ENCODE measurements at regions not wholly inside any gene's neighbourhood (a gene's known extent, or its start where the extent isn't known, plus 50 kb on each side); places are given as distances from the start of the nearest gene placed in this dataset.

DNA sequence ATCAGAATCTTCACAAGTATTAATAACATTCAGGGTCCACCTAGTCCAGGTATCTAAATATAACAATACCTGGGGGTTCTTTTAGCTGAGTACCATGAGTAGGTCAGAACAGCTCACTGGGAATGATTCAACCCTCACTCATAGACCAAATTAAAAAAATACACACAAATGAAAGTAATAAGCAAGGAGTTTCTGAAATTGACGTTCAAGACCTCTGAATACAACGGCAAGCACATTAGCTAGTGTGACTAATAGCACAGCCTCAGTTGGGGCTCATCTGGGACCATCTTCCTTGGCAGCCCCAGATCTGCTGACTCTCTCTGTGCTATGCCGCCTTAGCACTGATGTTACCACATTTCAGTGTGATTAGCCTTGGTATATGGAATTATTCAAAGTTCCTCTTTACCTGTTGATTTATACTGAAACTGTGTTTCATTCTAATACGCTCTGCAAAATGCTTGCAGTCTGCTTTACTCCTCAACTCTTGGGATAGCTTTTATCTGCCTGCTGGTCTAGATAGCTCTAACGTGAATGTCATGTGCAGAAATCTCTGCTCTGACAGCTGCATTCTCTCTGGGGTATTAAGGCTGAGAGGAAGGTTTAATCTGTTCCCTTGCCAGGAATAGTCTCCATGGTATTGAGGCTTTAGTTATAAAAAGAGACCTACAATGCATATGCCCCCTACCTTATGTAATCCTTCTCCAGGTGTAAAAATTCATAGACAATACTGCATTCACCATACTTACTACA, 153.3 kb downstream of the METTL4 start:
- DNase-seq (ENCODE audit: low read depth) = no peak

DNA sequence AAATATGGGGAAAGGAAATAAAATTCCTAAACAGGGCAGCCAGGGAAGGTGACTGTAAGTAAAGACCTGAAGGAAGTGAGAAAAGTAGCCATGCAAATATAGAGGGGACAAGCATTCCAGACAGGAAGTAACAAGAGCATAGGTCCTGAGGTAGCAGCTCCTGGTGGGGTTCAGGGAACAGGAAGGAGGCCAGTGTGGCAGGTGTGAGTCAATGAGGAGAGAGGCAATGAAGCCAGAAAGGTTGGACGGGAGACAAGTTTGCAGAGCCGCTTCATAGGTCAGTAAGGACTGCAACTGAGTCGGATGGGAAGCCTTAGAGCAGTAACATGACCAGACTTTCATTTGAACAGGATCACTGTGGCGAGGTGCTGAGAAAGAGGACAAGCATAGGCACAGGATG, 150.9 kb downstream of the METTL4 start:
- DNase-seq (ENCODE audit: low read depth) = no peak

DNA sequence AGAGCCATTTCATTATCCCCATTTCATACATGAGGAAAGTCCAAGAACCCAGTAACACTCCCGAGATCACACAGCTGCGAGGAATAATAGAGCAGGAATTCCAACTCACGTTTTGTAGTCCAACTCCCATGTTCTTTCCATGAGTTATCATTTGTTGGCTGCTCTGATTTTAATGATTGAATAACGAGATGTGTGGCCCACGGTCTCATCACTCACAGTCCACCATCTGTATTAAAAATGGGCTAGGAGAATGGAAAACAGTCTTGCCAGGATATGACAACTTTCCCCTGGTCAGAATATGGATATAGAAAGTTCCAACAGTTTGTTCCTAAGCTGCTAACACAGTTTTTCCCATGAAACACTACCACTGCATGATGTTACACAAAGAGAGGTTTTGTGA, 147.5 kb downstream of the METTL4 start:
- DNase-seq (ENCODE audit: low read depth) = peak; percentile 85

DNA sequence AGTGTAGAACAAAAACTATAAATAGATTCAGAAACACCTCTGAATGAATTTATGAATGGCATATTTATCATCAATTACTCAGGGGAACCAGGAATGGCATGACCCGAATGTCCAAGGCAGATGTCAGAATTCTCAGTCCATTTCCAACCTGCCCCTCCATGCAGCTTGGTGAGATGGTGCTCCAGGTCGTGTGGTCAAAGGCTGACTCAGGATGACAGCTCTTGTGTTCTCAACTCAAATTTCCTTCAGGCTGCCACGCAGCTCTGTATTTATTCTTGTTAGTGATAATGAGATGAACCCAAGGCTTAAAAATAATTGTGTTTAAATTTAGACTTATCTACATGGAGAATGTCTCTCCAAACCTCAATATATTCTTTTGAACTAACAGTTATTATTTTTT, 146.9 kb downstream of the METTL4 start:
- DNase-seq (ENCODE audit: low read depth) = no peak

DNA sequence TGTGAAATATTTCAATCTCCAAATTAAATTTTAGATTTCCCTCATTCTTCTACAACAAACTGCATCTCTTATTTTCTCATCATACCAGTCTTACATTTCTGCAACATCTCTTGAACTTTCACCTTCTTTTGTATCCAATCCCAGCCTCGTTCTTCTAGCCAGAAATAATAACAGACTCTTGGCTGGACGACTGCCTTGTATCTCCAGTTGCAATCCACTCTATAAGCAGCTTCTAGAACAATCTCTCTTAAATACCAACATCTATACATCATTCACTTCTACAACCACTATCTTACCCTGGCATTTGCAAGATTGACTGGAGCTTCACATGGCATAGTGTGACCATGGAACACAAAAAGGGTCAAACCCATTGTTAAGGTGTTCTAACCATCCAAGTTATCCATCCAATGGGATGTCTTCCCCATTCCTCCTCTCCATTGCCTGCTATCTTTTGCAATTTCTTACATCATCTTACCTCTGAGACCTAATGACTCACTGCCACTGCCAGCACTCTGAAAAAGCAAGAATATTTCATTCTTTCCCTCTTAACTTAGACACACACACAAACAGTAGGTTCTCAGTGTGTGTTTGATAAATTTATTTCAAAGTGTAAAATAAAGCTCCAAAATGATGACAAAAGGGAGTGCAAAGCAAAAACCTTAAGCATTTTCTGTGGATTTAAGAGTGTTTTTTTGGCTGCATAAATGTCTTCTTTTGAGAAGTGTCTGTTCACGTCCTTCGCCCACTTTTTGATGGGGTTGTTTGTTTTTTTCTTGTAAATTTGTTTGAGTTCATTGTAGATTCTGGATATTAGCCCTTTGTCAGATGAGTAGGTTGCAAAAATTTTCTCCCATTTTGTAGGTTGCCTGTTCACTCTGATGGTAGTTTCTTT, 145.6 kb downstream of the METTL4 start:
- no peak for DNase-seq (ENCODE audit: low read depth)

DNA sequence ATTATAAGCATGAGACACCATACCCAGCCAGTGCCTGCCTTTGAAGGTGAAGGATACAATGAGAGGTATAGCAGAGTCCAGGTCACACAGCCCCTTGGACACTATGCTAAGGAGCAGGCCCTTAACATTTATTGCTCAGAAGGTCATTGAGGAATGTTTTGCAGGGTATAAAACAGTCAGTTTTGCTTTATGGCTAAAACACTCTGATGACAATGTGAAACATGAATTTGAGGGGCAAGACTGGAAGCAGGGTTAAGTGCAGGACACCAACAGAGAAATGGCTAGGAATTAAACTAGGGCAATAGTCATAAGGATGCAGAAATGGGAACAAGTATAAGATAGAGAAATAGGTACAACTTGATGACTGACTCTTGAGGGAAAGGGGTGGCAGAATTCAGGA, 141.1 kb downstream of the METTL4 start:
- DNase-seq (ENCODE audit: low read depth) = no peak

DNA sequence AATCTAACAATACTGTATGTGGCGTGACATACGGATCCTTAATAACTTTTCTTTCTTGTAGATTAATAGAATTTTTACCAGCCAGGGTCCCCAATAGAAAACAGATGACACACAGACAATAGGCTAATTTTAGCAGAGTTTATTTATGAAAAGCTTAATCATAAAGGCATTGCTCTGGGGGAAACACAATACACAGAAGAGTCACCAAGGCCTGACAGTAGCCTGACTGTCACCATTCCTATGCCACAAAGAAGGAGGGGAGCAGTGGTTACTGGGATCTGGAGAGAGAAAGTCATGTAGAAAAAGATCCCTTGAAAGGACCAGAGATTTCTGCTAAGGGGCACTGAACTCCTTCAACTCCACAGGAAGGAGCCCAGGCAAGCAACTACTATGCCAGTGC, 139.5 kb downstream of the METTL4 start:
- no peak for DNase-seq (ENCODE audit: low read depth)

DNA sequence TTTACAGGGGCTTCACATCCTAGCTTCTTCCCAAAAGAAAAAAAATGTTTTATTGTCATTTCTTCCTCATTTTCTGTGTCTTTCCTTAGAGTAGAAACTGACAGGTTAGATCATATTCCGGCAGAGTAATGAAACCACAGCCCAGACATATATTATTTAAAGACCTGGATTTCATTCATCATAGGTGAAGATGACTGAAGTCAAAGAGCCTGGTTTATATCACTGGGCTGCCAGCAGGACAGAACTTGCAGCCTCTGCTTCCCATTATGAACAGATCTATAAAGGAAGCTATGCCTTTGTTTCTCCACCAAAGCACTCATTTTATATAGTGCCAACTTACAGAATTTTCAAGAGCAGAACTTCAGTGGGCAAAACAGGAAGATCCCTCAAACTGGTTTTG, 137.9 kb downstream of the METTL4 start:
- DNase-seq (ENCODE audit: low read depth) = no peak

DNA sequence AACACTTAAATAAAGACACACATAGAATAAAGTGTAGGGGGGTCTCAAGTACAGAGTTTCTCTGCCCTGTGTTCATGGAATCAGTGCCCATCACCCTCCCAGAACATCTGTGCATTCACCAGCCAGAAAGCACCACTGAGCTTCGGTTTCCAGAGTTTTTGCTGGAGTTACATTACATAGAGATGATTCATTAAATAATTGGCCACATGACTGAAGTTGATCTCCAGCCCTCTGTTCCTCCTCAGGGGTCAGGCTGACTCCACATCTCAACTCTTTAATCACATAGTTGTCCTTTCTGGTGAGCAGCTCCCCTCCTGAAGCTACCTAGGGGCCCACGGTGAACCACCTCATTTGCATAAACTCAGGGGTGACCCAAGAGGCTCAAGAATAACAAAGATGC, 129.8 kb downstream of the METTL4 start:
- no peak for DNase-seq (ENCODE audit: low read depth)

DNA sequence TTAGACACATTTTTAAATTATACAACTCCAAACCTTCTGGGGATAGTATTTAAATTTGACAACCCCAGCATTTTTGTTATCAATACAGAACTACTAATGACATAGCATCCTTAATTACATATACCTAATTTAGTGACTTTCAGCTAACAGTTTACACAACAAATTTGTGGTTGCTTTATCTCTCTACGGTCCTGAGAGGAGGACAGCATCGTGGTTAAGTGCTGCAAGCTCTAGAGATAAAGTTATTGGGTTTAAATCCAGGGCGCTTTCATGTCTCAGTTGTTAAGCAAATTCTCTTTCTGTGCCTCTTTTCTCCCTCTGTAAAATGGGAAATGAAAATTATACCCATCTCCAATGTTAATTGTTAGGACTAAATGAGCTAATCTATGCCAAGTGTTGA, 129.3 kb downstream of the METTL4 start:
- no peak for DNase-seq (ENCODE audit: low read depth)

DNA sequence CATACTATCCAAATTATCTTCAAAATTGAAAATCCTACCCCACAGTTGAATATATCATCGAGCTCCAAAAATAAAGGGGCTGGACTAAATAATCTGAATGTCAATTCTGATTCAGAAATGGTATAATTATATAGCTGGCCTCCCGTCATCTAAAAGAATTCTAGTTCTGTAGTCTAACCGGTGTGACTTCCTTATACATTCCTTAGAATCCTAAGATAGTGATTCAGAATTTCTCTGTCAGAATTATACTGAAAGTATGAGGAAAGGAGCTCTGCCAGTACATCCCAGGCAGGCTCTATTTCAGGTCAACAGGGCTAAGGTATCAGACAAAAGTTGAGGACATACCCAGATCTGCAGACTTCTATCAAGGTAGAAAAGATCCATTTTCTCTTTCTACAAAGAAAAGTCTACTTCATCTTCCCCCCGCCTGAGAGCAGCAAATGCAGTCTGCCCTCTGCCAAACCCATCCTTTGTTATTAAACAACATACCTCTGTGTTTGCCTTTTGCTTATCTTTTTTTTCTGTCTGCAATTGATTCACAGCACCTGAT, 128.5 kb downstream of the METTL4 start:
- DNase-seq (ENCODE audit: low read depth) = no peak

DNA sequence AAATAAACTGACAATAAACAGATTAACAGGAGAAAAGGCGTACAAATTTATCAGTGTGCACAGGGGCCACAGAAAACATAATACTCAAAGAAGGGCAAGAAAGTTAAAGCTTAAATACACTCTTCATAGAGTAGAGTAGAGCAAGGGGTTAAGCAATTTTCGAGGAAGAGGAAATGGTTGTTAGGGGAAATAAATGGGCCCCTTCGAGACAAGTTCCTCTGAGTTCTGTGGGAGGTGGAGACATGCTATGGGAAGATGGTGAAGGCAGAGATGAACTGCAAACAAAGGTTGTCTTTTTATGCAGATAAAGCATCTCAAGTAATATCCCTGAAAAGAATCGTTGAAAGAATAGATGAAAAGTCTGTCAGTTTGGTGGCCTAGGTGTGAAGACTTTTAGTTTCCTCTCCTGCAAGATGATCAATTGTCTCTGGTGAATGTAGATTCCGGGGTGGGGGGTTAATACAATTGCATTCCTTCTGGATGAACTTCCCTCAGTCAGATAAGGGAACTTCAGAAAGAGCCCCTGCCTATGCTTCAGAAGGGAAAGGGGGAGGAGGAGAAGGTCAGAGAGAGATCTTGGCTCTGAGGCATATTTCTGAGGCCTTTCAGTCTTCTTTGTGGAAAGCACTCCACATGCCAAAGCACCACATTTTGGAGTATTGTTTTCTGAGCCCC, 127.0 kb downstream of the METTL4 start:
- DNase-seq (ENCODE audit: low read depth) = no peak

DNA sequence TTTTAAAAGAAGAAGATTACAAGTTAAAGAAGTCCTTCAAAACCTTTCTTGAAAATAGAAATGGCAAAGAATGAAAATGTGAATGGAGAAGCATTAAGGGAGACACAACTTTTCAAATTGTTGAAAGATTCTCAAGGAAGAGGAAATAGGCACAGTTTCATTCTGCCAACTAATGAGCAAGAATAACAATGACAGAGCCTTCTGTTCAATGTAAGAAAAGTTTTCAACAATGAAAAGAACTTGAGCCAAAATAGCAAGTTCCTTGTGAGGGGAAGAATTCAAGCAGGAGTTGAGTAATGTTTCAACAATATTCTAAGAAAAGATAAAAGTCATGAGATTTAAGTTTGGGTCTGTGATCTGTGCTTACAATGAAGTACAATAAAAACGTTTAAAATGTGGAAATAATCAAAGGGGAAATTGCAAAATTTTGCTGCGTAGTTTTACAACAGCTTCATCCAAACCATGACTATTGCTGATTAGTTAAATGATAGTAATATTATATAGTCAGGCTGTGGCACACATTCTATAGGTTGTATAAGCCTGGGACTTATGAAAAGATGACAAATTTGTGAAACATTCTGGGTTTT, 122.6 kb downstream of the METTL4 start:
- DNase-seq (ENCODE audit: low read depth) = no peak

DNA sequence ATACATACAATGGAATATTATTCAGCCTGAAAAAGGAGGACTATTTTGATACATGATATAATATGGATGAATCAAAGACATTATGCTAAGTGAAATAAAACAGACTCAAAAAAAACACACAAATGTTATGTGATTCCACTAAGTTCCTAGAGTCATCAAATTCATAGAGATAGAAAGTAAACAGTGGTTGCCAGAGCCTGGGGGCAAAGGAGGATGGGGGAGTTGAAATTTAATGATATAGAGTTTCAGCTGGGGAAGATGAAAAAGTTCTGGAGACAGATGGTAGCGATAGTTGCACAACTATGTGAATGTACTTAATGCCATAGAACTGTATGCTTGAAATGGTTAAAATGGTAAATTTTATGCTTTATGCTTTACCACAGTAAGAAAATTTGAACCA, 119.7 kb downstream of the METTL4 start:
- no peak for DNase-seq (ENCODE audit: low read depth)

DNA sequence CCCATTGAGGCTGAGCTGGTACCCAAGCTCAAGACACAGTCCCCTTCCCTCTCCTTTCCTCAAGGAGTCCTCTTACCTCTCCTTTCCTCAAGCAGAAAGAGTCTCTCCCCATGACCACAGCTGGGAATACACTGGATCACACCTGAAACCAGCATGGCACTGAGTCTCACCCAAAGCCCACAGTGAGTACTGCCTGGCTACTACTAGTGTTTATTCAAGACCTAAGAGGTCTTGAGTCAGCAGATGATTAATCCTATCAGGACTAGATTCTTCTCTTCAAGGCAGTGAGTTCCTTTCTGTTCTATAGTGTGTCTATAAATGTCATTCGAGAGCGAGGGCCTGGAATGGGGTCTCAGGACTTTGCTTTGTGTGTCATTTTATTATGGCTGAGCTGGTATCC, 111.4 kb downstream of the METTL4 start:
- DNase-seq (ENCODE audit: low read depth) = no peak

DNA sequence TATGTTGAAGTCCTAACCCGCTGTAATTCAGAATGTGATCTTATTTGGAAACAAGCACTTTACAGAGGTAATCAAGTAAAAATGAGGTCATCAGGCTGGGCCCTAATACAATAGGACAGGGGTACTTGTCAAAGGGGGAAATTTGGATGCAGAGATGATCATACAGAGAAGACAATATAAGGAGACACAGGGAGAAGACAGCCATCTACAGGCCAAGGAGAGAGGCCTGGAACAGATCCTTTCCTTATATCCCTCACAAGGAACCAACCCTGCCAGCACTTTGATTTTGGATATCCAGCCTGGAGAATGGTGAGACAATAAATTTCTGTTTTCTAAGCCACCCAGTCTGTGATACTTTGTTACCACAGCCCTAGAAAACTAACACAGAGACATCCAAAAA, 104.3 kb downstream of the METTL4 start:
- no peak for DNase-seq (ENCODE audit: low read depth)

DNA sequence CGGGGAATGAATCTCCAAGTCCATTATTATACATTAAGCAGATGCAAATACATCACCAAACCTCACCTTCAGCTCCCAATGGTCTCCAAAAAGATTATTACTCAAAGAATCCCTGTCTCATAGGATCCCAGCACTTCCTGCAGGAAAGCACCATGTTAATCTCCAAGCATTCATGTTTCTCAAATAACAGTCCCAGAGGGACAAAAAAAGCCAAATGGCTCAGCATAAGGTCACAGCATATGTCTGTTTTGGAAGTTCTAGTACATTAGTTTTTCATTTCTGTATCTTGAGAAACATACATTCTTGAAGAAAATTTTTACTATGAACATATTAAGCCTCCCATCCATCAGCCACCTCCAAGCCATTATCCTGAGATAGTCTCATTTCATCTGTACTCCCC, 103.3 kb downstream of the METTL4 start:
- DNase-seq (ENCODE audit: low read depth) = no peak

DNA sequence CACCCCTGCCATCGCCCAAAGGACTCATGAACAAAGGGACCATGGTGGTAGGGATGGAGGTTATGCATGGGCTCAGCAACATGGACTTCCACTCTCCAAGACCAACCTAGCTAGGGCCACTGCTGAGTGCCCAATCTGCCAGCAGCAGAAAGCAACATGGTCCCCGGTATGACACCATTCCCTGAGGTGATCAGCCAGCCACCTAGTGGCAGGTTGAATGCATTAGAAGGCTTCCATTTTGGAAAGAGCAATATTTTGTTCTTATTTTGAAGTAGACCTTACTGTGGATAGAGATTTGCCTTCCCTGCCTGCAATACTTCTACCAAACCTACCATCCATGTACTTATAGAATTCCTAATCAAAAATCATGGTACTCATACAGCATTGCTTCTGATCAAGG, 99.8 kb downstream of the METTL4 start:
- no peak for DNase-seq (ENCODE audit: low read depth)

DNA sequence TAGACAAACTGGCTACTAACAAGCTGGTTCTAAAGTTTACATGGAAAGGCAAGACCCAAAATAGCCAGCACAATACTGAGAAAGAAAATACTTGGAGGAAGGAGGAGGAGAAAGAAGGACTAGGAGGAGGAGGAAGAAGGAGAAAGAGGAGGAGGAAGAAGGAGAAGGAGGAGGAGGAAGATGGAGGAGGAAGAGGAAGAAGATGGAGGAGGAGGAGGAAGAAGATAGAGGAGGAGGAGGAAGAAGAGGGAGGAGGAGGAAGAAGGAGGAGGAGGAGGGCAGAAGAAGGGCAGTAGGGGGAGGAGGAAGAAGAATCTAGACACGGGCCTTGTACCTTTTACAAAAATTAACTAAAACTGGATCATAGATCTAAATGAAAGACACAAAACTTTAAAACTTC, 92.6 kb downstream of the METTL4 start:
- DNase-seq (ENCODE audit: low read depth) = no peak

DNA sequence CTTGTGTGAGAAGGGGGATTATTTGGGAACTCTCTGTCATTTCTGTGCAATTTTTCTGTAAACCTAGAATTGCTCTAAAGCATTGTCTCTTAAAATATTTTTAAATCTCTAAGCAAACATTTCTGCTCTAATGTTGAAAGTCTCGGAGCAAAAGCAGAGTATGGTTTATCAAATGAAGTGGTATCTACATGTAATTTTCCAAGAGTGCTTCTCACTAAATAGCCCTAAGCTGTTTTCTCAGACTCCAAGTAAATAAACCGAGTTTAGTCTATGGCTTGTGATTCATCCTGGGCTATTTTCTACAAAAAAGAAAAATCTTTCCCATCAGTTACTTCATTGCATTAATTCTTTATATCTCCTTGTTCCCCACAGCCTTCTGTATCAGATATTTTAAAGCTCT, 90.8 kb downstream of the METTL4 start:
- DNase-seq (ENCODE audit: low read depth) = no peak

DNA sequence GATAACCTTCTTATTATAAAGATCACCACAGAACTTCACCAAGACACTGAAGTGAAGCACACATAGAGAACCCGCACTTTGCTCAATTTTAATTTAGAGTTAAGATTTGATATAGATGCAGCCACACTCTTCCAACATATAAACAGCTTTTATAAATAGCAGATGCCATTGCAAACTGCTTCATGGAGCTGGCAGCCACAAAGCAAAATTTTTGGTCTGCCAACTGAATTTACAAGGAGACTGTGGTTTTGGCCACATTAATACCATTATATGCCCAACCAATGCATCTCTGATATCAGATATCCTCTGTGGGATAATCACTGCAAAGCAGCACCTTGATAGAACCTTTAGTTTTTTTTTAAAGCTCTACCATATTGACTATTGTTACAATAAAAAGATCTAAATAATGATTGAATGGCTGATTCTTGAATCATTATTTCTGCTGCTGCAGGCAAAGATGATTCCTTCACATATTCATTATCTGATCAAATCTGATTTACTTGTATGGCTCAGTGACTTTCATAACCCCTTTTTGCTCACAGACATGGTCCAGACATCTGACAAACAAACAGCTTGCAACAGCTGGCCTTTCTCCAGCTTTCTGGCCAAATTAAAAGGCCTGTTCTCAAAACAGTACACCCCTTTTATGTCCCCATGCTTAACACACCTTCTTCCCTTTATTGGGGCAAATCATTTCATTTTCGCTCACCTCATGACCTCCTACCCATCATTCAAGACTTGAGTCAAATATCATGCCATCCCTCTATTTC, 88.4 kb downstream of the METTL4 start:
- no peak for DNase-seq (ENCODE audit: low read depth)
